Dendritic cell treated with granulocyte-macrophage colony-stimulating factor and Interleukin-4, amounts not matched to agents 40 ng/mL and 50 ng/mL, for 4 days (primary cell): ENCODE measurements at regions not wholly inside any gene's neighbourhood (a gene's known extent, or its start where the extent isn't known, plus 50 kb on each side); places are given as distances from the start of the nearest gene placed in this dataset.
"Not testable (repeated sequence)": the region's sequence is repeated elsewhere in the genome, so short reads cannot be mapped to it uniquely, and the experiment has no call there.

Experiments used
- H3K27ac Mint-ChIP-seq: one replicate; pipeline ENCODE4 v1.8.0; 2022; ENCODE audit warnings: mild to moderate bottlenecking, mixed read lengths
- H3K27me3 Mint-ChIP-seq: one replicate; pipeline ENCODE4 v1.8.0; 2022; ENCODE audit warnings: mild to moderate bottlenecking, mixed read lengths
- H3K36me3 Mint-ChIP-seq: one replicate; pipeline ENCODE4 v1.8.0; 2022; ENCODE audit warnings: low read depth, mixed read lengths
- H3K4me1 Mint-ChIP-seq: one replicate; pipeline ENCODE4 v1.8.0; 2022; ENCODE audit warnings: low read depth, mixed read lengths
- H3K4me3 Mint-ChIP-seq: one replicate; pipeline ENCODE4 v1.8.0; 2022; ENCODE audit warnings: mild to moderate bottlenecking, moderate library complexity, mixed read lengths
- H3K9me3 Mint-ChIP-seq: one replicate; pipeline ENCODE4 v1.8.0; 2022; ENCODE audit warnings: mixed read lengths
- intact Hi-C: fragments of 100-400 bp; cut with micrococcal nuclease; formaldehyde crosslinking; loops from one replicate; pipeline ENCODE4 v1.15.0; 2022

GRCh38 chr3:26078539-26078938, 288.6 kb downstream of the OXSM start:
- Mint-ChIP-seq H3K27me3 (no peaks in the 10 kb centered on the region), H3K9me3 (peaks cover 14% of the 10 kb centered on the region), H3K36me3 (no peaks in the 10 kb centered on the region), H3K4me1 (no peaks in the 10 kb centered on the region), H3K4me3 (no peak overlapping the region), H3K27ac (no peak overlapping the region)
- intact Hi-C loops: no loop called here

GRCh38 chr3:26081166-26081565, 291.3 kb downstream of the OXSM start:
- H3K9me3 Mint-ChIP-seq: peaks cover 18% of the 10 kb centered on the region
- H3K4me1 Mint-ChIP-seq: no peaks in the 10 kb centered on the region
- H3K27me3 Mint-ChIP-seq: no peaks in the 10 kb centered on the region
- H3K27ac Mint-ChIP-seq: no peak overlapping the region
- H3K36me3 Mint-ChIP-seq: no peaks in the 10 kb centered on the region
- intact Hi-C loops: no loop called here
- H3K4me3 Mint-ChIP-seq: no peak overlapping the region

- Mint-ChIP-seq H3K27ac (no peak overlapping the region), H3K9me3 (peaks cover 24% of the 10 kb centered on the region), H3K36me3 (no peaks in the 10 kb centered on the region), H3K27me3 (no peaks in the 10 kb centered on the region), H3K4me1 (no peaks in the 10 kb centered on the region), H3K4me3 (no peak overlapping the region)
- intact Hi-C loops: no loop called here
Measured at GRCh38 chr3:26081806-26082205, 291.9 kb downstream of the OXSM start.

GRCh38 chr3:26082911-26083310, 293.0 kb downstream of the OXSM start:
- H3K27ac Mint-ChIP-seq: no peak overlapping the region
- intact Hi-C loops: no loop called here
- no peaks in the 10 kb centered on the region for H3K27me3 Mint-ChIP-seq
- H3K4me1 Mint-ChIP-seq: no peaks in the 10 kb centered on the region
- peaks cover 35% of the 10 kb centered on the region for H3K9me3 Mint-ChIP-seq
- no peak overlapping the region for H3K4me3 Mint-ChIP-seq
- H3K36me3 Mint-ChIP-seq: no peaks in the 10 kb centered on the region

- no peaks in the 10 kb centered on the region for H3K27me3 Mint-ChIP-seq
- intact Hi-C loops: no loop called here
- no peak overlapping the region for H3K27ac Mint-ChIP-seq
- peaks cover 48% of the 10 kb centered on the region for H3K9me3 Mint-ChIP-seq
- no peak overlapping the region for H3K4me3 Mint-ChIP-seq
- H3K4me1 Mint-ChIP-seq: no peaks in the 10 kb centered on the region
- no peaks in the 10 kb centered on the region for H3K36me3 Mint-ChIP-seq
Measured at GRCh38 chr3:26084629-26085028, 294.7 kb downstream of the OXSM start.

GRCh38 chr3:26087751-26088150, 297.9 kb downstream of the OXSM start:
- Mint-ChIP-seq H3K36me3 (no peaks in the 10 kb centered on the region), H3K4me3 (no peak overlapping the region), H3K9me3 (peaks cover 66% of the 10 kb centered on the region), H3K4me1 (no peaks in the 10 kb centered on the region), H3K27me3 (no peaks in the 10 kb centered on the region), H3K27ac (no peak overlapping the region)
- intact Hi-C loops: no loop called here

- H3K27ac Mint-ChIP-seq: no peak overlapping the region
- intact Hi-C loops: no loop called here
- no peaks in the 10 kb centered on the region for H3K36me3 Mint-ChIP-seq
- H3K9me3 Mint-ChIP-seq: peaks cover 79% of the 10 kb centered on the region
- H3K27me3 Mint-ChIP-seq: no peaks in the 10 kb centered on the region
- no peaks in the 10 kb centered on the region for H3K4me1 Mint-ChIP-seq
- no peak overlapping the region for H3K4me3 Mint-ChIP-seq
Measured at GRCh38 chr3:26089249-26089648, 299.4 kb downstream of the OXSM start.

- no peak overlapping the region for H3K27ac Mint-ChIP-seq
- H3K36me3 Mint-ChIP-seq: no peaks in the 10 kb centered on the region
- intact Hi-C loops: no loop called here
- H3K4me3 Mint-ChIP-seq: no peak overlapping the region
- H3K4me1 Mint-ChIP-seq: no peaks in the 10 kb centered on the region
- H3K9me3 Mint-ChIP-seq: peaks cover 79% of the 10 kb centered on the region
- H3K27me3 Mint-ChIP-seq: no peaks in the 10 kb centered on the region
Measured at GRCh38 chr3:26090589-26090988, 300.7 kb downstream of the OXSM start.

GRCh38 chr3:26091096-26091495, 301.2 kb downstream of the OXSM start:
- H3K9me3 Mint-ChIP-seq: peaks cover 81% of the 10 kb centered on the region
- no peak overlapping the region for H3K4me3 Mint-ChIP-seq
- no peaks in the 10 kb centered on the region for H3K36me3 Mint-ChIP-seq
- intact Hi-C loops: no loop called here
- H3K27ac Mint-ChIP-seq: no peak overlapping the region
- no peaks in the 10 kb centered on the region for H3K4me1 Mint-ChIP-seq
- H3K27me3 Mint-ChIP-seq: no peaks in the 10 kb centered on the region

- Mint-ChIP-seq H3K36me3 (no peaks in the 10 kb centered on the region), H3K4me3 (no peak overlapping the region), H3K9me3 (peaks cover 82% of the 10 kb centered on the region), H3K4me1 (no peaks in the 10 kb centered on the region), H3K27me3 (no peaks in the 10 kb centered on the region), H3K27ac (no peak overlapping the region)
- intact Hi-C loops: no loop called here
Measured at GRCh38 chr3:26091626-26092025, 301.7 kb downstream of the OXSM start.

GRCh38 chr3:26097111-26097510, 307.2 kb downstream of the OXSM start:
- H3K36me3 Mint-ChIP-seq, H3K27ac Mint-ChIP-seq, intact Hi-C loops, H3K4me1 Mint-ChIP-seq, H3K27me3 Mint-ChIP-seq, H3K4me3 Mint-ChIP-seq: not testable (repeated sequence)
- peaks cover 82% of the 10 kb centered on the region for H3K9me3 Mint-ChIP-seq

GRCh38 chr3:26099692-26100091, 309.8 kb downstream of the OXSM start:
- Mint-ChIP-seq H3K27me3 (no peaks in the 10 kb centered on the region), H3K36me3 (no peaks in the 10 kb centered on the region), H3K9me3 (peaks cover 70% of the 10 kb centered on the region), H3K4me1 (no peaks in the 10 kb centered on the region), H3K4me3 (no peak overlapping the region), H3K27ac (no peak overlapping the region)
- intact Hi-C loops: no loop called here

- H3K9me3 Mint-ChIP-seq: peaks cover 66% of the 10 kb centered on the region
- H3K27ac Mint-ChIP-seq: no peak overlapping the region
- intact Hi-C loops: no loop called here
- H3K4me3 Mint-ChIP-seq: no peak overlapping the region
- H3K36me3 Mint-ChIP-seq: no peaks in the 10 kb centered on the region
- no peaks in the 10 kb centered on the region for H3K4me1 Mint-ChIP-seq
- H3K27me3 Mint-ChIP-seq: no peaks in the 10 kb centered on the region
Measured at GRCh38 chr3:26100176-26100575, 310.3 kb downstream of the OXSM start.

- Mint-ChIP-seq H3K4me3 (no peak overlapping the region), H3K36me3 (no peaks in the 10 kb centered on the region), H3K27me3 (no peaks in the 10 kb centered on the region), H3K4me1 (no peaks in the 10 kb centered on the region), H3K27ac (no peak overlapping the region), H3K9me3 (peaks cover 44% of the 10 kb centered on the region)
- intact Hi-C loops: no loop called here
Measured at GRCh38 chr3:26102376-26102775, 312.5 kb downstream of the OXSM start.

GRCh38 chr3:26104851-26105251, 315.0 kb downstream of the OXSM start:
- Mint-ChIP-seq H3K27me3 (no peaks in the 10 kb centered on the region), H3K36me3 (no peaks in the 10 kb centered on the region), H3K4me3 (no peak overlapping the region), H3K4me1 (no peaks in the 10 kb centered on the region), H3K9me3 (peaks cover 37% of the 10 kb centered on the region), H3K27ac (no peak overlapping the region)
- intact Hi-C loops: no loop called here
